ENCODE measurements at regions not wholly inside any gene's neighbourhood (a gene's known extent, or its start where the extent isn't known, plus 50 kb on each side); places are given as distances from the start of the nearest gene placed in this dataset.

GRCh38 chr12:132395908-132396305 is 66.5 kb upstream of the GALNT9 start:
- H3K36me3 ChIP-seq (ENCODE audit: control insufficient read depth, insufficient read depth, low read length) = no peaks in the 10 kb centered on the region
- peaks cover 16% of the 10 kb centered on the region for H3K27me3 ChIP-seq (ENCODE audit: control insufficient read depth, insufficient read depth, low read length)
- H3K4me3 ChIP-seq (ENCODE audit: low read depth, low read length) = no peak overlapping the region
- no peak for DNase-seq (ENCODE audit: low read depth)
- TF ChIP-seq CTCF (IDR thresholded peaks at IDR 0.05; ENCODE audit: insufficient read depth, low read depth, low read length) = no peak
- ChIA-PET CTCF (interaction anchor here (1.6 kb wide), 1 partner anchor 18 kb away, joined by 3 read pairs; no protein-coding TSS in a partner anchor), POLR2A (no interaction called here)

- ChIA-PET POLR2A (no interaction called here), CTCF (interaction anchor here (1.6 kb wide), 1 partner anchor 19 kb away, joined by 3 read pairs; no protein-coding TSS in a partner anchor)
- Histone ChIP-seq H3K36me3 (ENCODE audit: control insufficient read depth, insufficient read depth, low read length) (no peaks in the 10 kb centered on the region), H3K27me3 (ENCODE audit: control insufficient read depth, insufficient read depth, low read length) (peaks cover 13% of the 10 kb centered on the region), H3K4me3 (ENCODE audit: low read depth, low read length) (no peak overlapping the region)
- no peak for TF ChIP-seq CTCF (IDR thresholded peaks at IDR 0.05; ENCODE audit: insufficient read depth, low read depth, low read length)
- DNase-seq (ENCODE audit: low read depth) = no peak
These were observed 66.0 kb upstream of the GALNT9 start for GRCh38 chr12:132395192-132395907.

- no peak for TF ChIP-seq CTCF (IDR thresholded peaks at IDR 0.05; ENCODE audit: insufficient read depth, low read depth, low read length)
- no peak for DNase-seq (ENCODE audit: low read depth)
- no peak overlapping the region for H3K4me3 ChIP-seq (ENCODE audit: low read depth, low read length)
- ChIA-PET CTCF (interaction anchor here (1.0 kb wide), 1 partner anchor 167 kb away, joined by 3 read pairs; no protein-coding TSS in a partner anchor), POLR2A (no interaction called here)
- H3K36me3 ChIP-seq (ENCODE audit: control insufficient read depth, insufficient read depth, low read length) = no peaks in the 10 kb centered on the region
- H3K27me3 ChIP-seq (ENCODE audit: control insufficient read depth, insufficient read depth, low read length) = peaks cover 5% of the 10 kb centered on the region; the same call in 1 of the 2 replicates
These were observed 64.9 kb upstream of the GALNT9 start for GRCh38 chr12:132393991-132394949.

GRCh38 chr12:132393245-132393795 is 63.9 kb upstream of the GALNT9 start:
- TF ChIP-seq CTCF (IDR thresholded peaks at IDR 0.05; ENCODE audit: insufficient read depth, low read depth, low read length) = no peak
- Histone ChIP-seq H3K4me3 (ENCODE audit: low read depth, low read length) (no peak overlapping the region), H3K27me3 (ENCODE audit: control insufficient read depth, insufficient read depth, low read length) (peaks cover 4% of the 10 kb centered on the region), H3K36me3 (ENCODE audit: control insufficient read depth, insufficient read depth, low read length) (no peaks in the 10 kb centered on the region)
- ChIA-PET CTCF (interaction anchor here (1.0 kb wide), 1 partner anchor 168 kb away, joined by 3 read pairs; no protein-coding TSS in a partner anchor), POLR2A (no interaction called here)
- no peak for DNase-seq (ENCODE audit: low read depth)
